ENCODE measurements at regions not wholly inside any gene's neighbourhood (a gene's known extent, or its start where the extent isn't known, plus 50 kb on each side); places are given as distances from the start of the nearest gene placed in this dataset.
A peak's percentile ranks its signal among the peaks of the same experiment; 100 is the strongest.

DNA sequence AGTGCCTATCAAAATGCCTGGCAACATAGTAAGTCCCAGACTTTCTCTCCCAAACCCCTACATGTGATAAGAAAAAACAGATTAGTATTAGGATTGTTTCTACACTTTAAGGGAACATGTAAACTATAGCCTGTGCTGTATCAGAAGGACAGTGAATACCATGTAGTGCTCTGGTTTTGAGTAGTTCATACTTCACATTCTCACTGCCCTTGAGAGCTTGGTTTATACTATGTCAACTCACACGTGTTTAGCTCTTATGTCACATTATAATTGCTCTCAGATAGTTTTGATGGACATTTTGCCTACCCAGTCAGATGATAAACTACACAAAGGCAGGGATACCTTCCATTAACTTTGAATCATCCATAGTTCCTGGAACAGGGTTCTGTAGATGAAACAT lies 58.0 kb upstream of the PGRMC2 start:
- H4K20me1 ChIP-seq (ENCODE audit: insufficient read depth, low read length), result no peaks in the 10 kb centered on the region
- H3K36me3 ChIP-seq (ENCODE audit: insufficient read depth, low read length), result no peaks in the 10 kb centered on the region
- TF ChIP-seq, protein P1, sequence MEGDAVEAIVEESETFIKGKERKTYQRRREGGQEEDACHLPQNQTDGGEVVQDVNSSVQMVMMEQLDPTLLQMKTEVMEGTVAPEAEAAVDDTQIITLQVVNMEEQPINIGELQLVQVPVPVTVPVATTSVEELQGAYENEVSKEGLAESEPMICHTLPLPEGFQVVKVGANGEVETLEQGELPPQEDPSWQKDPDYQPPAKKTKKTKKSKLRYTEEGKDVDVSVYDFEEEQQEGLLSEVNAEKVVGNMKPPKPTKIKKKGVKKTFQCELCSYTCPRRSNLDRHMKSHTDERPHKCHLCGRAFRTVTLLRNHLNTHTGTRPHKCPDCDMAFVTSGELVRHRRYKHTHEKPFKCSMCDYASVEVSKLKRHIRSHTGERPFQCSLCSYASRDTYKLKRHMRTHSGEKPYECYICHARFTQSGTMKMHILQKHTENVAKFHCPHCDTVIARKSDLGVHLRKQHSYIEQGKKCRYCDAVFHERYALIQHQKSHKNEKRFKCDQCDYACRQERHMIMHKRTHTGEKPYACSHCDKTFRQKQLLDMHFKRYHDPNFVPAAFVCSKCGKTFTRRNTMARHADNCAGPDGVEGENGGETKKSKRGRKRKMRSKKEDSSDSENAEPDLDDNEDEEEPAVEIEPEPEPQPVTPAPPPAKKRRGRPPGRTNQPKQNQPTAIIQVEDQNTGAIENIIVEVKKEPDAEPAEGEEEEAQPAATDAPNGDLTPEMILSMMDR (IDR thresholded peaks at IDR 0.05; ENCODE audit: extremely low read depth, low read depth, low read length), result no peak
- H3K9me3 ChIP-seq (ENCODE audit: low read depth, low read length), result no peaks in the 10 kb centered on the region
- no peak for DNase-seq (ENCODE audit: insufficient read length, low spot score, missing footprints)
- no peak overlapping the region for H2AFZ ChIP-seq (ENCODE audit: low read length)
- H3K4me3 ChIP-seq (ENCODE audit: insufficient read depth, low read length), result no peak overlapping the region
- no peaks in the 10 kb centered on the region for H3K79me2 ChIP-seq (ENCODE audit: insufficient read depth, low read length)
- no peaks in the 10 kb centered on the region for H3K27me3 ChIP-seq (ENCODE audit: insufficient read depth, low read length)
- H3K4me2 ChIP-seq (ENCODE audit: insufficient read depth, low read length), result no peak overlapping the region
- H3K27ac ChIP-seq (ENCODE audit: low read depth, low read length), result peak overlapping the region; percentile 1
- H3K4me1 ChIP-seq (ENCODE audit: insufficient read depth, low read length), result peaks cover 23% of the 10 kb centered on the region

- no peaks in the 10 kb centered on the region for H3K9me3 ChIP-seq (ENCODE audit: low read depth, low read length)
- DNase-seq (ENCODE audit: insufficient read length, low spot score, missing footprints), result no peak
- TF ChIP-seq, protein P1 (IDR thresholded peaks at IDR 0.05; ENCODE audit: extremely low read depth, low read depth, low read length), result no peak
- no peaks in the 10 kb centered on the region for H3K36me3 ChIP-seq (ENCODE audit: insufficient read depth, low read length)
- H3K27ac ChIP-seq (ENCODE audit: low read depth, low read length), result no peak overlapping the region
- no peaks in the 10 kb centered on the region for H4K20me1 ChIP-seq (ENCODE audit: insufficient read depth, low read length)
- no peaks in the 10 kb centered on the region for H3K27me3 ChIP-seq (ENCODE audit: insufficient read depth, low read length)
- H3K4me2 ChIP-seq (ENCODE audit: insufficient read depth, low read length), result no peak overlapping the region
- no peak overlapping the region for H3K4me3 ChIP-seq (ENCODE audit: insufficient read depth, low read length)
- H3K4me1 ChIP-seq (ENCODE audit: insufficient read depth, low read length), result peaks cover 25% of the 10 kb centered on the region
- no peak overlapping the region for H2AFZ ChIP-seq (ENCODE audit: low read length)
- no peaks in the 10 kb centered on the region for H3K79me2 ChIP-seq (ENCODE audit: insufficient read depth, low read length)
Measured at GRCh38 chr4:128342762-128343161, 55.1 kb upstream of the PGRMC2 start.

- no peak overlapping the region for H3K4me3 ChIP-seq (ENCODE audit: insufficient read depth, low read length)
- H3K9me3 ChIP-seq (ENCODE audit: low read depth, low read length), result no peaks in the 10 kb centered on the region
- H3K27me3 ChIP-seq (ENCODE audit: insufficient read depth, low read length), result no peaks in the 10 kb centered on the region
- H3K79me2 ChIP-seq (ENCODE audit: insufficient read depth, low read length), result no peaks in the 10 kb centered on the region
- no peak overlapping the region for H2AFZ ChIP-seq (ENCODE audit: low read length)
- no peaks in the 10 kb centered on the region for H4K20me1 ChIP-seq (ENCODE audit: insufficient read depth, low read length)
- no peak overlapping the region for H3K4me2 ChIP-seq (ENCODE audit: insufficient read depth, low read length)
- H3K27ac ChIP-seq (ENCODE audit: low read depth, low read length), result no peak overlapping the region
- H3K4me1 ChIP-seq (ENCODE audit: insufficient read depth, low read length), result peaks cover 20% of the 10 kb centered on the region
- DNase-seq (ENCODE audit: insufficient read length, low spot score, missing footprints), result no peak
- no peaks in the 10 kb centered on the region for H3K36me3 ChIP-seq (ENCODE audit: insufficient read depth, low read length)
- TF ChIP-seq, protein P1 (IDR thresholded peaks at IDR 0.05; ENCODE audit: extremely low read depth, low read depth, low read length), result no peak
Measured at GRCh38 chr4:128341634-128342033, 54.0 kb upstream of the PGRMC2 start.

DNA sequence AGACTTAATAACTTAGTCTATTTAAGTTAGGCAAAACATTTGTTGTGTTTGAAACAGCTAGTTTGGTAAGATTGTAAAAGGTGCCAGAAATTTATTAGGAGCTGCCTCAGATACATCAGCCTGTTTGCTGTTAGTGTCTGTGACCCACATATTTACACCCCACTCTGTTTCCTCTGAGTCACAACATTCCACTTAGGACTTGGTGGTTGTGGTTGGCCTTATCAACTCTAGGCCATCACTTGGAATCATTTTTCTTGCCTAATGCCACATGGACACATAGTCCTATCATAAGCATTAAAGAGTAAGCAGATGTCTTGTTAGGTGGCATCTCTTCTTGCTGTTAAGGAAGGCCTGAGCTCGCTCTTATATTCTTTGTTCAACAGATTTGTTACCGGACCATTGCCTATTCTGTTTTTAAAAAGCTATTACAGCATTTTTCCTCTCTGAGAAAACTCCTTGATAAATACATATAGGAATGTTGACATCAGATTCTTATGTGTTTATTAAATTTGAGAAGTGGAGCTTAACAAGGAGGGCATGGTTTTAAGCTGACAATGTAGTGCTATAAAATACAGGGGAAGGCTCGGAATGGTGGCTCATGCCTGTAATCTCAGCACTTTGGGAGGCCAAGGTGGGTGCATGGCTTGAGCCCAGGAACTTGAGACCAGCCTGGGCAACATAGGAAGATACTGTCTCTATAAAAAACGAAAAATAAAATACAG lies 51.2 kb upstream of the PGRMC2 start:
- H3K4me3 ChIP-seq (ENCODE audit: insufficient read depth, low read length), result no peak overlapping the region
- no peaks in the 10 kb centered on the region for H3K79me2 ChIP-seq (ENCODE audit: insufficient read depth, low read length)
- peaks cover 20% of the 10 kb centered on the region for H3K4me1 ChIP-seq (ENCODE audit: insufficient read depth, low read length)
- TF ChIP-seq, protein P1 (IDR thresholded peaks at IDR 0.05; ENCODE audit: extremely low read depth, low read depth, low read length), result no peak
- H3K9me3 ChIP-seq (ENCODE audit: low read depth, low read length), result no peaks in the 10 kb centered on the region
- H4K20me1 ChIP-seq (ENCODE audit: insufficient read depth, low read length), result no peaks in the 10 kb centered on the region
- peak overlapping the region; percentile 55 for H3K27ac ChIP-seq (ENCODE audit: low read depth, low read length)
- H2AFZ ChIP-seq (ENCODE audit: low read length), result no peak overlapping the region
- peak; percentile 25 for DNase-seq (ENCODE audit: insufficient read length, low spot score, missing footprints)
- H3K27me3 ChIP-seq (ENCODE audit: insufficient read depth, low read length), result no peaks in the 10 kb centered on the region
- no peaks in the 10 kb centered on the region for H3K36me3 ChIP-seq (ENCODE audit: insufficient read depth, low read length)
- H3K4me2 ChIP-seq (ENCODE audit: insufficient read depth, low read length), result peak overlapping the region; percentile 15
